SK-N-SH treated with all-trans-retinoic acid at 6 μM for 48 hours (cell line): ENCODE measurements at regions not wholly inside any gene's neighbourhood (a gene's known extent, or its start where the extent isn't known, plus 50 kb on each side); places are given as distances from the start of the nearest gene placed in this dataset.

Source experiments
- ARNTL ChIP-seq: fragments of 450-650 bp; formaldehyde crosslinking; IDR thresholded peaks from 2 replicates; pipeline ENCODE4 v1.5.0; 2020; ENCODE audit warnings: low read depth, mild to moderate bottlenecking, moderate library complexity, borderline replicate concordance
- CREB5 ChIP-seq: fragments of 250-450 bp; sonication (Bioruptor Pico); IDR thresholded peaks from 2 replicates; pipeline ENCODE4 v1.5.1; 2020; ENCODE audit warnings: low read depth, mild to moderate bottlenecking, moderate library complexity
- ESRRG ChIP-seq: fragments of 250-450 bp; sonication (Bioruptor Pico); IDR thresholded peaks from 2 replicates; pipeline ENCODE4 v1.6.1; 2021; ENCODE audit warnings: mild to moderate bottlenecking
- GLIS3 ChIP-seq: fragments of 250-450 bp; sonication (Bioruptor Pico); IDR thresholded peaks from 2 replicates; pipeline ENCODE4 v1.5.0; 2020; ENCODE audit warnings: mild to moderate bottlenecking, moderate library complexity
- OSR1 ChIP-seq: fragments of 250-450 bp; sonication (Bioruptor Pico); IDR thresholded peaks from 2 replicates; pipeline ENCODE4 v1.8.0; 2022; ENCODE audit warnings: moderate library complexity, mild to moderate bottlenecking, inconsistent platforms
- PATZ1 ChIP-seq: fragments of 250-450 bp; sonication (Bioruptor Pico); IDR thresholded peaks from 2 replicates; pipeline ENCODE4 v1.8.0; 2020; ENCODE audit warnings: mild to moderate bottlenecking, moderate library complexity, borderline replicate concordance
- PPARA ChIP-seq: fragments of 250-450 bp; sonication (Bioruptor Pico); IDR thresholded peaks from 2 replicates; pipeline ENCODE4 v1.5.0; 2020; ENCODE audit warnings: mild to moderate bottlenecking, borderline replicate concordance
- SNAI2 ChIP-seq: fragments of 250-450 bp; sonication (Bioruptor Pico); IDR thresholded peaks from 2 replicates; pipeline ENCODE4 v1.5.0; 2020; ENCODE audit warnings: mild to moderate bottlenecking, moderate library complexity
- TCF4 ChIP-seq: fragments of 250-450 bp; sonication (Bioruptor Pico); IDR thresholded peaks from 2 replicates; pipeline ENCODE4 v1.8.0; 2021; ENCODE audit warnings: mild to moderate bottlenecking, moderate library complexity, borderline replicate concordance
- ZFP3 ChIP-seq: fragments of 250-450 bp; sonication (Bioruptor Pico); IDR thresholded peaks from 2 replicates; pipeline ENCODE4 v1.5.0; 2020; ENCODE audit warnings: mild to moderate bottlenecking, moderate library complexity
- ZFP30 ChIP-seq: fragments of 450-650 bp; formaldehyde crosslinking; IDR thresholded peaks from 2 replicates; pipeline ENCODE4 v1.5.0; 2022; ENCODE audit warnings: mild to moderate bottlenecking, moderate library complexity
- ZNF565 ChIP-seq: fragments of 450-650 bp; formaldehyde crosslinking; conservative IDR thresholded peaks from 2 replicates; pipeline ENCODE4 v1.5.0; 2020; ENCODE audit warnings: low read depth, mild to moderate bottlenecking, moderate library complexity
- ZNF70 ChIP-seq: fragments of 450-650 bp; formaldehyde crosslinking; IDR thresholded peaks from 2 replicates; pipeline ENCODE4 v1.5.0; 2020; ENCODE audit warnings: mild to moderate bottlenecking, moderate library complexity
- ZNF8 ChIP-seq: fragments of 450-650 bp; formaldehyde crosslinking; IDR thresholded peaks from 2 replicates; pipeline ENCODE4 v1.5.0; 2020; ENCODE audit warnings: mild to moderate bottlenecking, moderate library complexity

- TF ChIP-seq ARNTL (no peak), ZNF565 (CRISPR knock-in tag) (no peak), TCF4 (CRISPR knock-in tag) (no peak), ESRRG (CRISPR knock-in tag) (no peak), PPARA (CRISPR knock-in tag) (no peak), ZNF70 (CRISPR knock-in tag) (no peak), PATZ1 (CRISPR knock-in tag) (no peak), ZFP3 (no peak), OSR1 (CRISPR knock-in tag) (no peak), GLIS3 (CRISPR knock-in tag) (no peak), ZNF8 (CRISPR knock-in tag) (no peak), ZFP30 (CRISPR knock-in tag) (no peak), CREB5 (CRISPR knock-in tag) (no peak), SNAI2 (CRISPR knock-in tag) (no peak)
Measured at GRCh38 chr16:66176111-66176510, 190.4 kb upstream of the CDH5 start.
